ENCODE measurements at regions not wholly inside any gene's neighbourhood (a gene's known extent, or its start where the extent isn't known, plus 50 kb on each side); places are given as distances from the start of the nearest gene placed in this dataset.

DNA sequence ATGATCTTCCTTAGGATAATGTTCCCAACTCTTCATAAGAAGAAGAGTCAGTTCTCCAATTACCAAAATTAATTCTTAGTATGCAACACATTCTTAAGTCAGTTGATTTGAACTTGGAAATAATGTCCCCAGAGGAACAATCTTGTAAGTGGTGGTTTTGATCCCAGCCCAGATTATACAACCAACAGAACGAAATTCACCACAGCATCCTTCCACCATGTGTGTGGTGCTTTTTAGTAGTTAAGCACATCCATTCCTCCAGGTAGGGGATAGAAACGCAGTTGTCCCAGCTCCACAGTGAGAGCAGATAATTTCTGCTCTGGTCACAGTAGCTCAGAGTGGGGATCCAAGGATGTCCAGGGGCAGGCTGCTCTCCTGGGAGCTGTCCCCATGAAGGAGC is 161.7 kb upstream of the SLC39A10 start:
- TF ChIP-seq TCF12 (IDR thresholded peaks at IDR 0.05; ENCODE audit: low read depth) (no peak), FOXM1 (IDR thresholded peaks at IDR 0.05; ENCODE audit: borderline replicate concordance, low read depth) (no peak), TEAD4 (IDR thresholded peaks at IDR 0.05) (no peak), CREB1 (IDR thresholded peaks at IDR 0.05; ENCODE audit: low read depth) (no peak), TAF1 (IDR thresholded peaks at IDR 0.05; ENCODE audit: low read depth) (no peak), EGR1 (IDR thresholded peaks at IDR 0.05) (no peak), RAD21 (IDR thresholded peaks at IDR 0.05; ENCODE audit: low read depth) (no peak), EP300 (IDR thresholded peaks at IDR 0.05; ENCODE audit: borderline replicate concordance) (no peak), YY1 (IDR thresholded peaks at IDR 0.05; ENCODE audit: low read depth) (no peak)
- TF ChIP-seq, protein P1, sequence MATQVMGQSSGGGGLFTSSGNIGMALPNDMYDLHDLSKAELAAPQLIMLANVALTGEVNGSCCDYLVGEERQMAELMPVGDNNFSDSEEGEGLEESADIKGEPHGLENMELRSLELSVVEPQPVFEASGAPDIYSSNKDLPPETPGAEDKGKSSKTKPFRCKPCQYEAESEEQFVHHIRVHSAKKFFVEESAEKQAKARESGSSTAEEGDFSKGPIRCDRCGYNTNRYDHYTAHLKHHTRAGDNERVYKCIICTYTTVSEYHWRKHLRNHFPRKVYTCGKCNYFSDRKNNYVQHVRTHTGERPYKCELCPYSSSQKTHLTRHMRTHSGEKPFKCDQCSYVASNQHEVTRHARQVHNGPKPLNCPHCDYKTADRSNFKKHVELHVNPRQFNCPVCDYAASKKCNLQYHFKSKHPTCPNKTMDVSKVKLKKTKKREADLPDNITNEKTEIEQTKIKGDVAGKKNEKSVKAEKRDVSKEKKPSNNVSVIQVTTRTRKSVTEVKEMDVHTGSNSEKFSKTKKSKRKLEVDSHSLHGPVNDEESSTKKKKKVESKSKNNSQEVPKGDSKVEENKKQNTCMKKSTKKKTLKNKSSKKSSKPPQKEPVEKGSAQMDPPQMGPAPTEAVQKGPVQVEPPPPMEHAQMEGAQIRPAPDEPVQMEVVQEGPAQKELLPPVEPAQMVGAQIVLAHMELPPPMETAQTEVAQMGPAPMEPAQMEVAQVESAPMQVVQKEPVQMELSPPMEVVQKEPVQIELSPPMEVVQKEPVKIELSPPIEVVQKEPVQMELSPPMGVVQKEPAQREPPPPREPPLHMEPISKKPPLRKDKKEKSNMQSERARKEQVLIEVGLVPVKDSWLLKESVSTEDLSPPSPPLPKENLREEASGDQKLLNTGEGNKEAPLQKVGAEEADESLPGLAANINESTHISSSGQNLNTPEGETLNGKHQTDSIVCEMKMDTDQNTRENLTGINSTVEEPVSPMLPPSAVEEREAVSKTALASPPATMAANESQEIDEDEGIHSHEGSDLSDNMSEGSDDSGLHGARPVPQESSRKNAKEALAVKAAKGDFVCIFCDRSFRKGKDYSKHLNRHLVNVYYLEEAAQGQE (IDR thresholded peaks at IDR 0.05; ENCODE audit: low read depth), result no peak

DNA sequence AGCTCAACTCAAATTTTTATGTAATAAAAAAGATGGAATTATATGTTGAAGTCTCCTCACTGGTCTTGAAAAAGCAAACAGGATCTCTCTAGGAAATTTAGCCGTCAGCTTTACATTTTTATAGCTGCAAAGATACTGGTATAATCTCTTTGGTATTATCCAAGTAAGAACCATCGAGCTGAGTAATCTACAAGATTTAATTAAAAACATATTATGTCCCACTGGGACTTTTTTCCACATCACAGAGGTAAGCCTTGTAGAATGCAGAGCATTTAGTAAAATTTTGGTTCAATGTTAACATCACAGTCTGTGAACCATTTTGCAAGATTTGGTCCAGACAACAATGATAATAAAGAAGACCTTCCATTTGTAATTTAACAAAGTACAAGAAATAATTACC is 162.6 kb upstream of the SLC39A10 start:
- no peak for TF ChIP-seq CREB1 (IDR thresholded peaks at IDR 0.05; ENCODE audit: low read depth)
- no peak for TF ChIP-seq NFIC (IDR thresholded peaks at IDR 0.05)
- TF ChIP-seq CEBPB (IDR thresholded peaks at IDR 0.05), result no peak
- TF ChIP-seq TAF1 (IDR thresholded peaks at IDR 0.05; ENCODE audit: low read depth), result no peak
- TF ChIP-seq RAD21 (IDR thresholded peaks at IDR 0.05; ENCODE audit: low read depth), result no peak
- TF ChIP-seq, protein P2, sequence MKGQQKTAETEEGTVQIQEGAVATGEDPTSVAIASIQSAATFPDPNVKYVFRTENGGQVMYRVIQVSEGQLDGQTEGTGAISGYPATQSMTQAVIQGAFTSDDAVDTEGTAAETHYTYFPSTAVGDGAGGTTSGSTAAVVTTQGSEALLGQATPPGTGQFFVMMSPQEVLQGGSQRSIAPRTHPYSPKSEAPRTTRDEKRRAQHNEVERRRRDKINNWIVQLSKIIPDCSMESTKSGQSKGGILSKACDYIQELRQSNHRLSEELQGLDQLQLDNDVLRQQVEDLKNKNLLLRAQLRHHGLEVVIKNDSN (IDR thresholded peaks at IDR 0.05), result no peak
- TF ChIP-seq TCF12 (IDR thresholded peaks at IDR 0.05; ENCODE audit: low read depth), result no peak
- no peak for TF ChIP-seq ZBTB7A (IDR thresholded peaks at IDR 0.05; ENCODE audit: low read depth)
- no peak for TF ChIP-seq TEAD4 (IDR thresholded peaks at IDR 0.05)
- TF ChIP-seq, protein P3, sequence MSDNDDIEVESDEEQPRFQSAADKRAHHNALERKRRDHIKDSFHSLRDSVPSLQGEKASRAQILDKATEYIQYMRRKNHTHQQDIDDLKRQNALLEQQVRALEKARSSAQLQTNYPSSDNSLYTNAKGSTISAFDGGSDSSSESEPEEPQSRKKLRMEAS (IDR thresholded peaks at IDR 0.05), result no peak
- TF ChIP-seq YY1 (IDR thresholded peaks at IDR 0.05; ENCODE audit: low read depth), result no peak
- no peak for TF ChIP-seq EP300 (IDR thresholded peaks at IDR 0.05; ENCODE audit: borderline replicate concordance)
- no peak for TF ChIP-seq FOXM1 (IDR thresholded peaks at IDR 0.05; ENCODE audit: borderline replicate concordance, low read depth)
- TF ChIP-seq, protein P1 (IDR thresholded peaks at IDR 0.05; ENCODE audit: low read depth), result no peak
- TF ChIP-seq EGR1 (IDR thresholded peaks at IDR 0.05), result no peak

DNA sequence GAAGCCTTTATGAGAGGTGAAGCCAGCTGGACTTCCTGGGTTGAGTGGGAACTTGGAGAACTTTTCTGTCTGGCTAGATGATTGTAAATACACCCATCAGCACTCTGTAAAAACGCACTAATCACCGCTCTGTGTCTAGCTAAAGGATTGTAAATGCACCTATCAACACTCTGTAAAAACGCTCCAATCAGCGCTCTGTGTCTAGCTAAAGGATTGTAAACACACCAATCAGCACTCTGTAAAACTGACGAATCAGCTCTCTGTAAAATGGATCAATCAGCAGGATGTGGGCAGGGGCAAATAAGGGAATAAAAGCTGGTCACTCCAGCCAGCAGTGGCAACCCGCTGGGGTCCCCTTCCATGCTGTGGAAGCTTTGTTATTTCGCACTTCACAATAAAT is 163.6 kb upstream of the SLC39A10 start:
- TF ChIP-seq YY1 (IDR thresholded peaks at IDR 0.05; ENCODE audit: low read depth) (no peak), EGR1 (IDR thresholded peaks at IDR 0.05) (no peak), TAF1 (IDR thresholded peaks at IDR 0.05; ENCODE audit: low read depth) (no peak), NFIC (IDR thresholded peaks at IDR 0.05) (no peak), TEAD4 (IDR thresholded peaks at IDR 0.05) (no peak), FOXM1 (IDR thresholded peaks at IDR 0.05; ENCODE audit: borderline replicate concordance, low read depth) (no peak), ZBTB7A (IDR thresholded peaks at IDR 0.05; ENCODE audit: low read depth) (no peak), EP300 (IDR thresholded peaks at IDR 0.05; ENCODE audit: borderline replicate concordance) (no peak), CREB1 (IDR thresholded peaks at IDR 0.05; ENCODE audit: low read depth) (no peak), TCF12 (IDR thresholded peaks at IDR 0.05; ENCODE audit: low read depth) (no peak), CEBPB (IDR thresholded peaks at IDR 0.05) (no peak), RAD21 (IDR thresholded peaks at IDR 0.05; ENCODE audit: low read depth) (no peak)
- TF ChIP-seq, protein P1 (IDR thresholded peaks at IDR 0.05; ENCODE audit: low read depth), result no peak
- TF ChIP-seq, protein P3 (IDR thresholded peaks at IDR 0.05), result no peak
- TF ChIP-seq, protein P2 (IDR thresholded peaks at IDR 0.05), result no peak

DNA sequence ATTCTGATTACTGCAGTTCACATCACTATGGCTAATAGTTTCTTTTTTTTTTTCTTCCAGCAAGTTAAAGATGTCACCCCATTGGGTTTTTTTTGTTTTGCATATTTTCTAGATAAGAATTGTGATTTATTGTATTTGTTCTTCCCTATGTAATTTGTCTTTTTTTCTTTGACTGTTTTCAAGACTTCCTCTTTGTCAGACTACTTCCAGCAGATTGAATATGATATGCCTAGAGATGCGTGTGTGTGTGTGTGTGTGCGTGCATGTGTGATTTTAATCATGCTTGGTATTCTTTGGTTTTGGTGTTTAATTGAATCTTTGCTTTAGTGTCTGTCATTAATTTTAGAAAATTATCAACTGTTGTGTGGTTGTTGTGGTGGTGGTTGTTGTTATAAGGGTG is 166.7 kb upstream of the SLC39A10 start:
- TF ChIP-seq NFIC (IDR thresholded peaks at IDR 0.05), result no peak
- no peak for TF ChIP-seq TAF1 (IDR thresholded peaks at IDR 0.05; ENCODE audit: low read depth)
- TF ChIP-seq EP300 (IDR thresholded peaks at IDR 0.05; ENCODE audit: borderline replicate concordance), result no peak
- no peak for TF ChIP-seq EGR1 (IDR thresholded peaks at IDR 0.05)
- no peak for TF ChIP-seq ZBTB7A (IDR thresholded peaks at IDR 0.05; ENCODE audit: low read depth)
- TF ChIP-seq, protein P3 (IDR thresholded peaks at IDR 0.05), result no peak
- no peak for TF ChIP-seq YY1 (IDR thresholded peaks at IDR 0.05; ENCODE audit: low read depth)
- no peak for TF ChIP-seq TEAD4 (IDR thresholded peaks at IDR 0.05)
- TF ChIP-seq CREB1 (IDR thresholded peaks at IDR 0.05; ENCODE audit: low read depth), result no peak
- no peak for TF ChIP-seq RAD21 (IDR thresholded peaks at IDR 0.05; ENCODE audit: low read depth)
- TF ChIP-seq, protein P1 (IDR thresholded peaks at IDR 0.05; ENCODE audit: low read depth), result no peak
- TF ChIP-seq CEBPB (IDR thresholded peaks at IDR 0.05), result no peak
- no peak for TF ChIP-seq TCF12 (IDR thresholded peaks at IDR 0.05; ENCODE audit: low read depth)
- TF ChIP-seq, protein P2 (IDR thresholded peaks at IDR 0.05), result no peak
- TF ChIP-seq FOXM1 (IDR thresholded peaks at IDR 0.05; ENCODE audit: borderline replicate concordance, low read depth), result no peak
